Astrocyte (in vitro differentiated cells and primary cell): ENCODE measurements at regions not wholly inside any gene's neighbourhood (a gene's known extent, or its start where the extent isn't known, plus 50 kb on each side); places are given as distances from the start of the nearest gene placed in this dataset.

Experiments
- DNase-seq: peaks from one replicate; pipeline ENCODE4 v3.0.0-alpha.2; 2010; ENCODE audit warnings: low read depth
- FAIRE-seq: peaks from 2 replicates; lab custom pipeline; 2011; peaks lifted over from hg19 to GRCh38; lab: Jason Lieb, UNC
- H2AFZ ChIP-seq: 2 replicates; pipeline ENCODE4 v1.6.0; 2012; ENCODE audit warnings: low read depth, low read length, inconsistent platforms
- H3K27ac ChIP-seq: 2 replicates; pipeline ENCODE4 v1.5.1; 2011; ENCODE audit warnings: low read depth, low read length, inconsistent platforms
- H3K27me3 ChIP-seq: 2 replicates; pipeline ENCODE4 v1.6.0; 2011; ENCODE audit warnings: low read length, inconsistent platforms; ENCODE audit not compliant: insufficient read depth
- H3K36me3 ChIP-seq: 2 replicates; pipeline ENCODE4 v1.5.1; 2011; ENCODE audit warnings: low read length, inconsistent platforms; ENCODE audit not compliant: insufficient read depth
- H3K4me1 ChIP-seq: 2 replicates; pipeline ENCODE4 v1.5.1; 2011; ENCODE audit warnings: low read length, inconsistent platforms; ENCODE audit not compliant: insufficient read depth
- H3K4me2 ChIP-seq: 2 replicates; pipeline ENCODE4 v1.6.0; 2012; ENCODE audit warnings: low read length, inconsistent platforms
- H3K4me3 ChIP-seq: 2 replicates; pipeline ENCODE4 v1.5.1; 2011; ENCODE audit warnings: low read depth, mild to moderate bottlenecking, low read length, inconsistent platforms; ENCODE audit not compliant: insufficient read depth
- H3K79me2 ChIP-seq: 2 replicates; pipeline ENCODE4 v1.6.0; 2012; ENCODE audit warnings: mild to moderate bottlenecking, low read length, inconsistent platforms; ENCODE audit not compliant: insufficient read depth
- H3K9ac ChIP-seq: 2 replicates; pipeline ENCODE4 v1.6.0; 2012; ENCODE audit warnings: mild to moderate bottlenecking, low read length, inconsistent platforms
- H3K9me3 ChIP-seq: 2 replicates; pipeline ENCODE4 v1.5.1; 2012; ENCODE audit warnings: low read depth, mild to moderate bottlenecking, low read length, inconsistent platforms; ENCODE audit not compliant: insufficient read depth
- H4K20me1 ChIP-seq: 2 replicates; pipeline ENCODE4 v1.6.0; 2012; ENCODE audit warnings: low read length, inconsistent platforms; ENCODE audit not compliant: insufficient read depth
- H3K27ac Mint-ChIP-seq: one replicate; pipeline ENCODE4 v1.8.0; 2021; ENCODE audit warnings: mild to moderate bottlenecking, mixed read lengths; ENCODE audit not compliant: unreplicated experiment
- H3K27me3 Mint-ChIP-seq: one replicate; pipeline ENCODE4 v1.8.0; 2021; ENCODE audit warnings: low read depth, mixed read lengths; ENCODE audit not compliant: unreplicated experiment
- H3K36me3 Mint-ChIP-seq: one replicate; pipeline ENCODE4 v1.8.0; 2021; ENCODE audit warnings: low read depth, mixed read lengths; ENCODE audit not compliant: unreplicated experiment
- H3K4me1 Mint-ChIP-seq: one replicate; pipeline ENCODE4 v1.8.0; 2021; ENCODE audit warnings: low read depth, mixed read lengths; ENCODE audit not compliant: unreplicated experiment
- H3K4me3 Mint-ChIP-seq: one replicate; pipeline ENCODE4 v1.8.0; 2021; ENCODE audit warnings: mild to moderate bottlenecking, moderate library complexity, mixed read lengths; ENCODE audit not compliant: unreplicated experiment
- H3K9me3 Mint-ChIP-seq: one replicate; pipeline ENCODE4 v1.8.0; 2021; ENCODE audit warnings: mild to moderate bottlenecking, mixed read lengths; ENCODE audit not compliant: unreplicated experiment
- CTCF ChIP-seq: IDR thresholded peaks from 2 replicates; pipeline ENCODE4 v1.5.1; 2011; ENCODE audit warnings: low read depth, mild to moderate bottlenecking, inconsistent platforms, low read length, moderate library complexity; ENCODE audit not compliant: insufficient read depth
- EZH2 ChIP-seq: IDR thresholded peaks from 2 replicates; pipeline ENCODE4 v1.6.1; 2012; ENCODE audit warnings: mild to moderate bottlenecking, low read length, inconsistent platforms; ENCODE audit not compliant: insufficient read depth

DNA sequence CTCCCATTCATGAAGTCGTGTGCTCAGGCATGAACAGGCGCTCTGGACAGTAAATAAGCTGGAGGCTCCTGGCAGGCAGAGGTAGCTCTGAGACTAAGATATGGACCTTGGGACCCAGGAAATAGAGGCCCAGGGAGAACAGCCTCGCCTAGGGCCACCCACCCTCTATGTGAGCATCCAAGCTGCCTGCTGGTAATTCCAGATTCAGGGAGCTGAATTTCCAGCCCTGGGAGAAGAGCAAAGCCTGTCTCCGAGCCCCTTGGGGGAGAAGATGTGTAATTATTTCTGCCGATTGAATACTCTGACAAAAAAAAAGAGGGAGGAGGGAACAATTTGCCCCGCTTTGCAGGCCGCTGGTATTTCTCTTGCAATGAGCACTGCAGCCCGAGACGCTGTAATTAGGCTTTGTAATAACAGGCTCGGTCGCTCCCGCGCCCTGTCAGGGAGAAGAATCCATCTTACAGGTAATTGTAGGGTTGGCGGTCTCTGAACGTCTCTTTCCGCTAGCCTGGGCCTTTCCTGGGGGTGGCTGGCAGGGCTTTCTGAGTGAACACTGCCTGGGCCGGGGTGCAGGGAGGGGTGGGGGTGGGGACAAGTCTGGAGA, 131.5 kb downstream of the WNT7A start:
- H3K79me2 ChIP-seq = no peaks in the 10 kb centered on the region
- no peak overlapping the region for H3K27ac ChIP-seq
- no peak for FAIRE-seq
- Mint-ChIP-seq H3K4me3 (no peak overlapping the region), H3K27me3 (peaks cover 26% of the 10 kb centered on the region), H3K36me3 (no peaks in the 10 kb centered on the region), H3K4me1 (no peaks in the 10 kb centered on the region), H3K27ac (no peak overlapping the region), H3K9me3 (peaks cover 3% of the 10 kb centered on the region)
- H2AFZ ChIP-seq = no peak overlapping the region
- no peaks in the 10 kb centered on the region for H4K20me1 ChIP-seq
- no peak for TF ChIP-seq EZH2
- no peak for TF ChIP-seq CTCF
- no peaks in the 10 kb centered on the region for H3K9me3 ChIP-seq
- no peak overlapping the region for H3K4me2 ChIP-seq
- no peaks in the 10 kb centered on the region for H3K4me1 ChIP-seq
- H3K27me3 ChIP-seq = no peaks in the 10 kb centered on the region
- H3K9ac ChIP-seq = no peak overlapping the region
- DNase-seq = no peak
- no peak overlapping the region for H3K4me3 ChIP-seq
- H3K36me3 ChIP-seq = no peaks in the 10 kb centered on the region

GRCh38 chr3:13747627-13748026, 132.2 kb downstream of the WNT7A start:
- Histone ChIP-seq H3K4me2 (no peak overlapping the region), H3K36me3 (no peaks in the 10 kb centered on the region), H3K9ac (no peak overlapping the region), H2AFZ (no peak overlapping the region), H3K4me3 (no peak overlapping the region), H3K27ac (no peak overlapping the region), H4K20me1 (no peaks in the 10 kb centered on the region), H3K79me2 (no peaks in the 10 kb centered on the region), H3K4me1 (no peaks in the 10 kb centered on the region), H3K9me3 (no peaks in the 10 kb centered on the region), H3K27me3 (no peaks in the 10 kb centered on the region)
- H3K27me3 Mint-ChIP-seq = peaks cover 28% of the 10 kb centered on the region
- H3K36me3 Mint-ChIP-seq = no peaks in the 10 kb centered on the region
- H3K9me3 Mint-ChIP-seq = peaks cover 5% of the 10 kb centered on the region
- H3K4me1 Mint-ChIP-seq = no peaks in the 10 kb centered on the region
- FAIRE-seq (no peak), DNase-seq (no peak)
- no peak overlapping the region for H3K4me3 Mint-ChIP-seq
- TF ChIP-seq EZH2 (no peak), CTCF (no peak)
- H3K27ac Mint-ChIP-seq = no peak overlapping the region

DNA sequence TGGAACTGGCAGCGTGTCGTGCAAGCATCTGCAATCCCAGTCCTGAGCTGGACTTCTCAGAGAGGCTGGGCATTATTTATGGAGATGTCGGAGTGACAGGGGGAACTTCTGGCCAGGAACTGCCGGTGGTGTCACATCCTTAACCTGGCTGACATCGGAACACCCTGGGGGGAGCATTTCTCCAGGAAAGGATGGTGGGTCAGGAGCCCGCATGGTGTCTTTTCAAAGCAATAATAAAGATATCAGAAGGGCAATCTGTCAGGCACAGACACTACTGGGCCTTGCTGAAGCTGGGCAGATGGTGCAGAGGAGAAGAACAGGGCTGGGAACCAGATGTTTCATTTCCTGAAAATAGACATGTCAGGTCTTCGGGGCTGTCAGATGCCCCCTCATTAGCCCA, 133.5 kb downstream of the WNT7A start:
- H3K27ac ChIP-seq = no peak overlapping the region
- no peak overlapping the region for H3K27ac Mint-ChIP-seq
- no peak overlapping the region for H3K9ac ChIP-seq
- no peaks in the 10 kb centered on the region for H3K79me2 ChIP-seq
- peaks cover 30% of the 10 kb centered on the region for H3K27me3 Mint-ChIP-seq
- no peaks in the 10 kb centered on the region for H3K27me3 ChIP-seq
- FAIRE-seq = no peak
- no peak for TF ChIP-seq CTCF
- TF ChIP-seq EZH2 = no peak
- no peaks in the 10 kb centered on the region for H4K20me1 ChIP-seq
- no peak overlapping the region for H3K4me3 ChIP-seq
- H3K4me3 Mint-ChIP-seq = no peak overlapping the region
- no peaks in the 10 kb centered on the region for H3K4me1 Mint-ChIP-seq
- no peak overlapping the region for H3K4me2 ChIP-seq
- no peaks in the 10 kb centered on the region for H3K36me3 ChIP-seq
- H2AFZ ChIP-seq = no peak overlapping the region
- no peaks in the 10 kb centered on the region for H3K9me3 ChIP-seq
- no peak for DNase-seq
- no peaks in the 10 kb centered on the region for H3K4me1 ChIP-seq
- peaks cover 2% of the 10 kb centered on the region for H3K36me3 Mint-ChIP-seq
- H3K9me3 Mint-ChIP-seq = peaks cover 12% of the 10 kb centered on the region
